OCI-M2 (cell line): ENCODE measurements at regions not wholly inside any gene's neighbourhood (a gene's known extent, or its start where the extent isn't known, plus 50 kb on each side); places are given as distances from the start of the nearest gene placed in this dataset.
"Not testable (repeated sequence)": the region's sequence is repeated elsewhere in the genome, so short reads cannot be mapped to it uniquely, and the experiment has no call there.

Source experiments
- DNase-seq: peaks from one replicate; lab custom pipeline; 2025; ENCODE audit not compliant: unreplicated experiment; lab: John Stamatoyannopoulos, UW

- no peak for DNase-seq
Observed at GRCh38 chr21:25170681-25171080, 436.6 kb downstream of the MRPL39 start.

- no peak for DNase-seq
Observed at GRCh38 chr21:25169370-25169769, 437.9 kb downstream of the MRPL39 start.

- DNase-seq: not testable (repeated sequence)
Observed at GRCh38 chr21:25166904-25167303, 440.4 kb downstream of the MRPL39 start.

GRCh38 chr21:25161571-25161970 lies 445.7 kb downstream of the MRPL39 start:
- no peak for DNase-seq

GRCh38 chr21:25155020-25155419 lies 452.3 kb downstream of the MRPL39 start:
- not testable (repeated sequence) for DNase-seq

- DNase-seq: no peak
Observed at GRCh38 chr21:25149022-25149421, 458.3 kb downstream of the MRPL39 start.

- DNase-seq: no peak
Observed at GRCh38 chr21:25139414-25139813, 467.9 kb downstream of the MRPL39 start.

- DNase-seq: no peak
Observed at GRCh38 chr21:25133939-25134338, 473.3 kb downstream of the MRPL39 start.

GRCh38 chr21:25127811-25128210 lies 479.5 kb downstream of the MRPL39 start:
- no peak for DNase-seq

- no peak for DNase-seq
Observed at GRCh38 chr21:25127007-25127406, 480.3 kb downstream of the MRPL39 start.

- no peak for DNase-seq
Observed at GRCh38 chr21:25126564-25126963, 480.7 kb downstream of the MRPL39 start.

GRCh38 chr21:25118648-25119047 lies 488.6 kb downstream of the MRPL39 start:
- no peak for DNase-seq

- DNase-seq: no peak
Observed at GRCh38 chr21:25115021-25115420, 492.3 kb downstream of the MRPL39 start.

- no peak for DNase-seq
Observed at GRCh38 chr21:25107708-25108107, 499.6 kb downstream of the MRPL39 start.

- DNase-seq: no peak
Observed at GRCh38 chr21:25103500-25104207, 503.6 kb downstream of the MRPL39 start.

- no peak for DNase-seq
Observed at GRCh38 chr21:25097648-25098047, 509.6 kb downstream of the MRPL39 start.

GRCh38 chr21:25094695-25095094 lies 512.6 kb downstream of the MRPL39 start:
- DNase-seq: no peak

GRCh38 chr21:25092441-25093011 lies 514.8 kb downstream of the MRPL39 start:
- no peak for DNase-seq

GRCh38 chr21:25081096-25081495 lies 526.2 kb downstream of the MRPL39 start:
- no peak for DNase-seq

GRCh38 chr21:25080661-25081060 lies 526.6 kb downstream of the MRPL39 start:
- no peak for DNase-seq

- DNase-seq: no peak
Observed at GRCh38 chr21:25080141-25080540, 527.1 kb downstream of the MRPL39 start.

GRCh38 chr21:25079053-25079452 lies 528.2 kb downstream of the MRPL39 start:
- no peak for DNase-seq

GRCh38 chr21:25062061-25062460 lies 545.2 kb downstream of the MRPL39 start:
- no peak for DNase-seq
